K562 (cell line): ENCODE measurements at regions not wholly inside any gene's neighbourhood (a gene's known extent, or its start where the extent isn't known, plus 50 kb on each side); places are given as distances from the start of the nearest gene placed in this dataset.

Experiments used
- C11orf30 ChIP-seq: fragments of 450-650 bp; IDR thresholded peaks from 2 replicates; pipeline ENCODE4 v1.6.1; 2016; ENCODE audit warnings: low read depth, mild to moderate bottlenecking
- CBX5 ChIP-seq: IDR thresholded peaks from 2 replicates; pipeline ENCODE4 v1.6.1; 2014; ENCODE audit warnings: low read depth, borderline replicate concordance
- CREBBP ChIP-seq: IDR thresholded peaks from one replicate; pipeline ENCODE4 v1.6.1; 2012; ENCODE audit warnings: low read depth, mild to moderate bottlenecking, control low read depth, inconsistent platforms, low read length
- HOXB6 ChIP-seq: fragments of 250-450 bp; sonication (Bioruptor Pico); IDR thresholded peaks from 2 replicates; pipeline ENCODE4 v1.5.1; 2022; ENCODE audit warnings: mild to moderate bottlenecking, borderline replicate concordance
- ILK ChIP-seq: fragments of 450-650 bp; IDR thresholded peaks from 2 replicates; pipeline ENCODE4 v1.6.1; 2016; ENCODE audit warnings: missing genetic modification characterization, low read depth, mild to moderate bottlenecking, missing compliant biosample characterization, moderate library complexity, borderline replicate concordance
- KAT2B ChIP-seq: IDR thresholded peaks from one replicate; pipeline ENCODE4 v1.6.1; 2012; ENCODE audit warnings: low read depth, mild to moderate bottlenecking, control low read depth, inconsistent platforms, low read length, moderate library complexity
- KHSRP ChIP-seq: fragments of 450-650 bp; IDR thresholded peaks from 2 replicates; pipeline ENCODE4 v1.6.1; 2017
- KLF1 ChIP-seq: fragments of 450-650 bp; IDR thresholded peaks from 2 replicates; pipeline ENCODE4 v1.6.1; 2016; ENCODE audit warnings: missing genetic modification characterization, missing compliant biosample characterization
- KLF10 ChIP-seq: fragments of 250-450 bp; sonication (Bioruptor Pico); IDR thresholded peaks from 2 replicates; pipeline ENCODE4 v1.6.1; 2021; ENCODE audit warnings: matching md5 sums
- MED1 ChIP-seq: sonication (generic); formaldehyde crosslinking; IDR thresholded peaks from 2 replicates; pipeline ENCODE4 v1.8.1; 2023; ENCODE audit warnings: missing genetic modification reagents, borderline replicate concordance
- MEIS2 ChIP-seq: fragments of 450-650 bp; IDR thresholded peaks from 2 replicates; pipeline ENCODE4 v1.6.1; 2014; ENCODE audit warnings: mild to moderate bottlenecking; ENCODE audit not compliant: partially characterized antibody
- NCOA4 ChIP-seq: fragments of 450-650 bp; IDR thresholded peaks from 2 replicates; pipeline ENCODE4 v1.6.1; 2018; ENCODE audit warnings: mild to moderate bottlenecking; ENCODE audit not compliant: partially characterized antibody
- PML ChIP-seq: IDR thresholded peaks from 2 replicates; pipeline ENCODE4 v1.6.1; 2012; ENCODE audit warnings: low read length, inconsistent platforms
- RBM14 ChIP-seq: fragments of 200-400 bp; formaldehyde crosslinking; IDR thresholded peaks from 2 replicates; pipeline ENCODE4 v1.6.1; 2018; ENCODE audit warnings: low read depth, mild to moderate bottlenecking, low read length, moderate library complexity, borderline replicate concordance; ENCODE audit not compliant: insufficient read depth
- SAFB ChIP-seq: fragments of 200-400 bp; formaldehyde crosslinking; IDR thresholded peaks from 2 replicates; pipeline ENCODE4 v1.6.1; 2017; ENCODE audit warnings: low read depth, low read length, borderline replicate concordance
- SMAD3 ChIP-seq: fragments of 450-650 bp; formaldehyde crosslinking; conservative IDR thresholded peaks from 2 replicates; pipeline ENCODE4 v1.4.0; 2020; ENCODE audit warnings: mild to moderate bottlenecking
- TFAM ChIP-seq: fragments of 250-450 bp; sonication (Bioruptor Pico); conservative IDR thresholded peaks from 2 replicates; pipeline ENCODE4 v1.5.0; 2021; ENCODE audit warnings: mild to moderate bottlenecking, moderate library complexity
- TRIM25 ChIP-seq: fragments of 450-650 bp; IDR thresholded peaks from 2 replicates; pipeline ENCODE4 v1.7.0; 2016; ENCODE audit warnings: borderline replicate concordance
- ZNF212 ChIP-seq: fragments of 450-650 bp; formaldehyde crosslinking; IDR thresholded peaks from 2 replicates; pipeline ENCODE4 v1.4.0; 2020; ENCODE audit warnings: mild to moderate bottlenecking
- ZNF316 ChIP-seq: fragments of 450-650 bp; IDR thresholded peaks from 2 replicates; pipeline ENCODE4 v1.6.1; 2016
- ZNF561 ChIP-seq: fragments of 450-650 bp; formaldehyde crosslinking; conservative IDR thresholded peaks from 2 replicates; pipeline ENCODE4 v1.4.0; 2020; ENCODE audit warnings: mild to moderate bottlenecking, moderate library complexity
- ZNF830 ChIP-seq: fragments of 250-450 bp; sonication (Bioruptor Pico); IDR thresholded peaks from 2 replicates; pipeline ENCODE4 v1.5.0; 2021; ENCODE audit warnings: mild to moderate bottlenecking
- TF ChIP-seq, protein P1 (sequence below), 2 experiments: fragments of 450-650 bp in 1 of 2; IDR thresholded peaks; 2 replicates each; pipeline ENCODE4 v1.6.1; 2011 to 2017; ENCODE audit warnings: low read depth in 2 of 2, antibody characterized with exemption in 1 of 2, borderline replicate concordance in 1 of 2, low read length in 1 of 2, mild to moderate bottlenecking in 1 of 2, mixed read lengths in 1 of 2; ENCODE audit not compliant: control insufficient read depth in 1 of 2
- TF ChIP-seq, protein P2 (sequence below), 2 experiments: fragments of 450-650 bp in 1 of 2; sonication (generic) in 1 of 2; formaldehyde crosslinking in 1 of 2; IDR thresholded peaks in 1 of 2; conservative IDR thresholded peaks in 1 of 2; 2 replicates each; pipeline versions ENCODE4 v1.6.1 to v1.8.1; 2016 to 2023; ENCODE audit warnings: mild to moderate bottlenecking in 2 of 2, moderate library complexity in 2 of 2, inconsistent platforms in 1 of 2, missing genetic modification reagents in 1 of 2

DNA sequence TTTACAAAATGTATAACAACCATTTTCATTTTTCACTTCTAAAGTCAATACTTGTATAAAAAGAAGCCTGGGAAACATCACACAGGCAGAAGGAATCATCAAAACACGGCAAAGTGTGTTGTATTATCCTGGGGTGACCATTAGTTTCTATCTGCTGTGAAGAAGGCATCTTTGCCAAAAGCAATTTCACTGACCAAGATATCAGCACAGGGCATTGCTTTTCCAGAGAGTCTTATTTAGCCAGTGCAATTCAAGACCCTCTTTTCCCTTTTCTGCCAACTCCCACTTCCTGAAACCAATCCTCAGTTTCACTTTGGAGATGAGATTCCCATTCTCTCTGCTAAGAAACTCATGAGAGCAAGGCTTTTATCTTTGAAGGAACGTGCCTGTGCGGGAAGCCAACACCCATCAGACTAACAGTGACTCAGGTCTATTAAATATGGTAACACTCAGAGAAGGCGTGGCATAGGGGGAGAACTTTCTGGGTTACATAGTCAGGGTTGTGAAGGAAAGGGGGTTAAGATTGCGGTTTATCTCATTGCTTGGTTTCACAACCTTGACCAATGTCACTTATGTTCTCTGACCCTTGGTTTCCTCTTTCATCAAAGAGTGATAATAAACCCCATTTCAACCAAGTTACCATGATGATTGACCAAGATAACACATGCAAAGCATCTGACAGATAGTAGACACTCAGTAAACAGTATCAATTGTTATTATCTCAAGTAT, 666.9 kb upstream of the KLF4 start (continued):
- TF ChIP-seq, protein P1, sequence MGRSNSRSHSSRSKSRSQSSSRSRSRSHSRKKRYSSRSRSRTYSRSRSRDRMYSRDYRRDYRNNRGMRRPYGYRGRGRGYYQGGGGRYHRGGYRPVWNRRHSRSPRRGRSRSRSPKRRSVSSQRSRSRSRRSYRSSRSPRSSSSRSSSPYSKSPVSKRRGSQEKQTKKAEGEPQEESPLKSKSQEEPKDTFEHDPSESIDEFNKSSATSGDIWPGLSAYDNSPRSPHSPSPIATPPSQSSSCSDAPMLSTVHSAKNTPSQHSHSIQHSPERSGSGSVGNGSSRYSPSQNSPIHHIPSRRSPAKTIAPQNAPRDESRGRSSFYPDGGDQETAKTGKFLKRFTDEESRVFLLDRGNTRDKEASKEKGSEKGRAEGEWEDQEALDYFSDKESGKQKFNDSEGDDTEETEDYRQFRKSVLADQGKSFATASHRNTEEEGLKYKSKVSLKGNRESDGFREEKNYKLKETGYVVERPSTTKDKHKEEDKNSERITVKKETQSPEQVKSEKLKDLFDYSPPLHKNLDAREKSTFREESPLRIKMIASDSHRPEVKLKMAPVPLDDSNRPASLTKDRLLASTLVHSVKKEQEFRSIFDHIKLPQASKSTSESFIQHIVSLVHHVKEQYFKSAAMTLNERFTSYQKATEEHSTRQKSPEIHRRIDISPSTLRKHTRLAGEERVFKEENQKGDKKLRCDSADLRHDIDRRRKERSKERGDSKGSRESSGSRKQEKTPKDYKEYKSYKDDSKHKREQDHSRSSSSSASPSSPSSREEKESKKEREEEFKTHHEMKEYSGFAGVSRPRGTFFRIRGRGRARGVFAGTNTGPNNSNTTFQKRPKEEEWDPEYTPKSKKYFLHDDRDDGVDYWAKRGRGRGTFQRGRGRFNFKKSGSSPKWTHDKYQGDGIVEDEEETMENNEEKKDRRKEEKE (IDR thresholded peaks at IDR 0.05; ENCODE audit: borderline replicate concordance in 1 of 2, control insufficient read depth in 1 of 2, low read depth in 2 of 2, low read length in 1 of 2), result no peak
- TF ChIP-seq ZNF830 (CRISPR knock-in tag) (no peak), ZNF316 (peak; percentile 64), PML (peak; percentile 76), SAFB (no peak), NCOA4 (no peak), RBM14 (no peak), SMAD3 (CRISPR knock-in tag) (no peak), KLF1 (tag) (no peak), C11orf30 (peak; percentile 67), MED1 (CRISPR knock-in tag) (no peak), CBX5 (no peak), ILK (no peak), HOXB6 (no peak), MEIS2 (peak; percentile 76), KAT2B (no peak), KLF10 (CRISPR knock-in tag) (no peak), TRIM25 (no peak), ZNF212 (CRISPR knock-in tag) (no peak), CREBBP (no peak), TFAM (CRISPR knock-in tag) (no peak), KHSRP (no peak; the same call in 1 of the 2 replicates), ZNF561 (CRISPR knock-in tag) (no peak)
- TF ChIP-seq, protein P2, sequence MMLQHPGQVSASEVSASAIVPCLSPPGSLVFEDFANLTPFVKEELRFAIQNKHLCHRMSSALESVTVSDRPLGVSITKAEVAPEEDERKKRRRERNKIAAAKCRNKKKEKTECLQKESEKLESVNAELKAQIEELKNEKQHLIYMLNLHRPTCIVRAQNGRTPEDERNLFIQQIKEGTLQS (IDR thresholded peaks at IDR 0.05), result peak; percentile 60; the same call in 1 of the 2 replicates
- TF ChIP-seq, protein P2 (CRISPR knock-in tag; conservative IDR thresholded peaks at IDR 0.05), result no peak
